Spleen (tissue), 7 donors: ENCODE measurements at regions not wholly inside any gene's neighbourhood (a gene's known extent, or its start where the extent isn't known, plus 50 kb on each side); places are given as distances from the start of the nearest gene placed in this dataset.

ENCODE experiments used
- POLR2A ChIP-seq, 3 donors: fragments of 450-650 bp; IDR thresholded peaks; one replicate each; pipeline ENCODE4 v1.5.1; 2017; ENCODE audit warnings: antibody characterized with exemption in 3 of 3, mild to moderate bottlenecking in 1 of 3
- TF ChIP-seq, protein P1 (sequence below), 11 experiments: fragments of 200-600 bp in 7 of 11; fragments of 450-650 bp in 4 of 11; sonication (generic) in 4 of 11; IDR thresholded peaks in 8 of 11; conservative IDR thresholded peaks in 3 of 11; 1 replicate in 7 of 11; 2 replicates in 4 of 11; pipeline versions ENCODE4 v1.4.0 to v1.8.0; 2016 to 2021; ENCODE audit warnings: antibody characterized with exemption in 11 of 11, inconsistent platforms in 4 of 11, mild to moderate bottlenecking in 1 of 11
- donor health status: DM: no; HTN: no; CAD: no; lungs with moderate emphysema.
- donor health status: DM: no; HTN: no; CAD: no.
- donor health status: DM: no; HTN: no; CAD: no.

GRCh38 chr2:154555710-154556109, 142.8 kb upstream of the KCNJ3 start:
- TF ChIP-seq, protein P1, sequence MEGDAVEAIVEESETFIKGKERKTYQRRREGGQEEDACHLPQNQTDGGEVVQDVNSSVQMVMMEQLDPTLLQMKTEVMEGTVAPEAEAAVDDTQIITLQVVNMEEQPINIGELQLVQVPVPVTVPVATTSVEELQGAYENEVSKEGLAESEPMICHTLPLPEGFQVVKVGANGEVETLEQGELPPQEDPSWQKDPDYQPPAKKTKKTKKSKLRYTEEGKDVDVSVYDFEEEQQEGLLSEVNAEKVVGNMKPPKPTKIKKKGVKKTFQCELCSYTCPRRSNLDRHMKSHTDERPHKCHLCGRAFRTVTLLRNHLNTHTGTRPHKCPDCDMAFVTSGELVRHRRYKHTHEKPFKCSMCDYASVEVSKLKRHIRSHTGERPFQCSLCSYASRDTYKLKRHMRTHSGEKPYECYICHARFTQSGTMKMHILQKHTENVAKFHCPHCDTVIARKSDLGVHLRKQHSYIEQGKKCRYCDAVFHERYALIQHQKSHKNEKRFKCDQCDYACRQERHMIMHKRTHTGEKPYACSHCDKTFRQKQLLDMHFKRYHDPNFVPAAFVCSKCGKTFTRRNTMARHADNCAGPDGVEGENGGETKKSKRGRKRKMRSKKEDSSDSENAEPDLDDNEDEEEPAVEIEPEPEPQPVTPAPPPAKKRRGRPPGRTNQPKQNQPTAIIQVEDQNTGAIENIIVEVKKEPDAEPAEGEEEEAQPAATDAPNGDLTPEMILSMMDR (IDR thresholded peaks at IDR 0.05 in 8 of 11, conservative IDR thresholded peaks at IDR 0.05 in 3 of 11), result no peak
- no peak for TF ChIP-seq POLR2A (IDR thresholded peaks at IDR 0.05)
